ENCODE measurements at regions not wholly inside any gene's neighbourhood (a gene's known extent, or its start where the extent isn't known, plus 50 kb on each side); places are given as distances from the start of the nearest gene placed in this dataset.

DNA sequence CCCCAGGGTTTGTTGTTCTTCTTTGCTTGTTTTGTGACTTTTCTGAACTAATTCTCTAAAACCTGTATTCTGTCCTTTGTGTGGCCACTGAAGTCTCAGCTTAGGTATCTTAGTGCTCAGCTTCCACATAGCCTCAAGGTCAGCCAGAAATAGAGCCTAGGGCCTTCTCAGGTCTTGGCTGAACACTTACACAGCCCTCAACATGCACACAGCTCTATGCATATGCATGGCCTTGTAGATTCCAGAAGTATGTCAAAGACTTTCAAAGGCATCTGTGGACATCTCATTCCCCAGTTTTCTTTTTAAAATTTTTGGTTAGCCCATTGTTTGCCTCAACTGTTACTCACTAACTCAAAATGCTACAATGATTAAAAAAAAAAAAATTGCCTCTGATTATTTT, 99.9 kb upstream of the GRIA1 start:
- Histone ChIP-seq H3K9ac (ENCODE audit: low read length) (no peak overlapping the region), H3F3A (ENCODE audit: low read length, unreplicated experiment) (no peaks in the 10 kb centered on the region), H2AFZ (ENCODE audit: low read length) (no peak overlapping the region), H3K4me3 (ENCODE audit: low read length) (no peak overlapping the region), H3K79me2 (ENCODE audit: low read length) (no peaks in the 10 kb centered on the region), H3K9me2 (replicated peaks; ENCODE audit: low read length) (no peaks in the 10 kb centered on the region), H3K27me3 (ENCODE audit: low read length) (no peaks in the 10 kb centered on the region), H3K4me2 (ENCODE audit: low read length) (no peak overlapping the region), H3K4me1 (ENCODE audit: insufficient read depth, low read length) (no peaks in the 10 kb centered on the region), H4K20me1 (ENCODE audit: low read length) (no peaks in the 10 kb centered on the region), H3K9me3 (ENCODE audit: low read length) (0 out of 2 replicates have a peak, but pooled peaks cover 5% of the 10 kb centered on the region), H3K27ac (ENCODE audit: low read length) (no peak overlapping the region), H3K36me3 (ENCODE audit: low read depth, low read length) (no peaks in the 10 kb centered on the region)
- intact Hi-C loops (cut with micrococcal nuclease): no loop called here
- CTCF ChIA-PET: no interaction called here
- BruUV-seq (replicated peaks): no TSS peak
- TF ChIP-seq EZH2 (IDR thresholded peaks at IDR 0.05; ENCODE audit: low read length, unreplicated experiment): no peak
- TF ChIP-seq, protein P1, sequence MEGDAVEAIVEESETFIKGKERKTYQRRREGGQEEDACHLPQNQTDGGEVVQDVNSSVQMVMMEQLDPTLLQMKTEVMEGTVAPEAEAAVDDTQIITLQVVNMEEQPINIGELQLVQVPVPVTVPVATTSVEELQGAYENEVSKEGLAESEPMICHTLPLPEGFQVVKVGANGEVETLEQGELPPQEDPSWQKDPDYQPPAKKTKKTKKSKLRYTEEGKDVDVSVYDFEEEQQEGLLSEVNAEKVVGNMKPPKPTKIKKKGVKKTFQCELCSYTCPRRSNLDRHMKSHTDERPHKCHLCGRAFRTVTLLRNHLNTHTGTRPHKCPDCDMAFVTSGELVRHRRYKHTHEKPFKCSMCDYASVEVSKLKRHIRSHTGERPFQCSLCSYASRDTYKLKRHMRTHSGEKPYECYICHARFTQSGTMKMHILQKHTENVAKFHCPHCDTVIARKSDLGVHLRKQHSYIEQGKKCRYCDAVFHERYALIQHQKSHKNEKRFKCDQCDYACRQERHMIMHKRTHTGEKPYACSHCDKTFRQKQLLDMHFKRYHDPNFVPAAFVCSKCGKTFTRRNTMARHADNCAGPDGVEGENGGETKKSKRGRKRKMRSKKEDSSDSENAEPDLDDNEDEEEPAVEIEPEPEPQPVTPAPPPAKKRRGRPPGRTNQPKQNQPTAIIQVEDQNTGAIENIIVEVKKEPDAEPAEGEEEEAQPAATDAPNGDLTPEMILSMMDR (conservative IDR thresholded peaks at IDR 0.05; ENCODE audit: low read depth, low read length): no peak
- no peak for TF ChIP-seq EZH2phosphoT487 (IDR thresholded peaks at IDR 0.05; ENCODE audit: borderline replicate concordance, low read length)
- POLR2A ChIA-PET (ENCODE audit: unreplicated experiment): no interaction called here
- no peak for ATAC-seq
- DNase-seq: no peak

DNA sequence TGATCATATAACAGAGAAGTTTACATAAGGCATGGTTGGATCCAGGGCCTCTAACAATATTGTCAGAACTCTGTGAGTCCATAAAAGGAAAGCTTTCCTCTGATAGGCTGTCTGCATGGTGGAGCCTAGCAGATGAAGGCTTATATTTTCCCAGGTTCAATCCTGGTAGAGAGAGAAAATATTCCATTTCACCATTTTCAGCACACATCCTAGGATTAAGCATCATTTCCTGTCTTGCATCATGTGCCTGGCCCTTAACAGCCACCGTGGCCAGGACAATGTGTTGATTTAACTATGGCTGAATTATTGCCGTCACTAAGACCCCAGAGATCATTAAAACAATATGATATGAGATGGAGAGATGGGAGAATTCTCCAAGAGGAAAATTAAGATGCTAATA, 90.9 kb upstream of the GRIA1 start:
- intact Hi-C loops (cut with micrococcal nuclease): no loop called here
- Histone ChIP-seq H3K27ac (ENCODE audit: low read length) (no peak overlapping the region), H3K4me1 (ENCODE audit: insufficient read depth, low read length) (no peaks in the 10 kb centered on the region), H4K20me1 (ENCODE audit: low read length) (no peaks in the 10 kb centered on the region), H3K27me3 (ENCODE audit: low read length) (no peaks in the 10 kb centered on the region), H3K9ac (ENCODE audit: low read length) (no peak overlapping the region), H3K9me3 (ENCODE audit: low read length) (no peaks in the 10 kb centered on the region; the same call in 1 of the 2 replicates), H3K79me2 (ENCODE audit: low read length) (no peaks in the 10 kb centered on the region), H3K36me3 (ENCODE audit: low read depth, low read length) (no peaks in the 10 kb centered on the region), H3K9me2 (replicated peaks; ENCODE audit: low read length) (no peaks in the 10 kb centered on the region), H2AFZ (ENCODE audit: low read length) (no peak overlapping the region), H3F3A (ENCODE audit: low read length, unreplicated experiment) (no peaks in the 10 kb centered on the region), H3K4me3 (ENCODE audit: low read length) (no peak overlapping the region), H3K4me2 (ENCODE audit: low read length) (no peak overlapping the region)
- ChIA-PET POLR2A (ENCODE audit: unreplicated experiment) (no interaction called here), CTCF (no interaction called here)
- TF ChIP-seq, protein P1 (conservative IDR thresholded peaks at IDR 0.05; ENCODE audit: low read depth, low read length): no peak
- TF ChIP-seq EZH2 (IDR thresholded peaks at IDR 0.05; ENCODE audit: low read length, unreplicated experiment) (no peak), EZH2phosphoT487 (IDR thresholded peaks at IDR 0.05; ENCODE audit: borderline replicate concordance, low read length) (no peak)
- BruUV-seq (replicated peaks): no TSS peak
- DNase-seq (no peak), ATAC-seq (no peak)

DNA sequence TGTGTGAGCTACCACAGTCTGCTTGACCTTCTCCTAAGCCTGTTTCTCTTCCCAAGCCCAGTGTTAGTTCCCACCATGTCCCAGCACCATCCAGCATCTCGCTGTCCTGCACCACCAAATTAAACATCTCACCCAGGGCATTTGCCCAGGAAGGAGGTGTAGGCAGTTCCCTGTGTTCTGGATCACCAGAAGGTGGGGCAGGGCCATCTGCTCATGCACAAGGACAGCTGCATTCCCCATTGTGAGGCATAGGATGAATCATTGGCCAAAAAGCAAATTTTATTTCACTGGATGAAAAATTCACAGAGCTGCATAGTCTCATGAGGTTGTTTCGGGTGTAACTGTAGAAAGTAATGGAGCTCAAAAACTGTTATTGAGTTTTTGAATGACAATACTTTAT, 89.5 kb upstream of the GRIA1 start:
- POLR2A ChIA-PET (ENCODE audit: unreplicated experiment): no interaction called here
- no peak overlapping the region for H3K4me3 ChIP-seq (ENCODE audit: low read length)
- ATAC-seq (no peak; the same call in 1 of the 2 replicates), DNase-seq (peak; percentile 7)
- H3K9me3 ChIP-seq (ENCODE audit: low read length): no peaks in the 10 kb centered on the region; the same call in 1 of the 2 replicates
- H3K27ac ChIP-seq (ENCODE audit: low read length): no peak overlapping the region
- H2AFZ ChIP-seq (ENCODE audit: low read length): no peak overlapping the region
- H3K9me2 ChIP-seq (replicated peaks; ENCODE audit: low read length): no peaks in the 10 kb centered on the region
- no peak for TF ChIP-seq EZH2phosphoT487 (IDR thresholded peaks at IDR 0.05; ENCODE audit: borderline replicate concordance, low read length)
- no peak for TF ChIP-seq EZH2 (IDR thresholded peaks at IDR 0.05; ENCODE audit: low read length, unreplicated experiment)
- TF ChIP-seq, protein P1 (conservative IDR thresholded peaks at IDR 0.05; ENCODE audit: low read depth, low read length): no peak
- no peak overlapping the region for H3K4me2 ChIP-seq (ENCODE audit: low read length)
- no peaks in the 10 kb centered on the region for H3K36me3 ChIP-seq (ENCODE audit: low read depth, low read length)
- H3K79me2 ChIP-seq (ENCODE audit: low read length): no peaks in the 10 kb centered on the region
- CTCF ChIA-PET: no interaction called here
- BruUV-seq (replicated peaks): no TSS peak
- H3K9ac ChIP-seq (ENCODE audit: low read length): no peak overlapping the region
- no peaks in the 10 kb centered on the region for H3K4me1 ChIP-seq (ENCODE audit: insufficient read depth, low read length)
- intact Hi-C loops (cut with micrococcal nuclease): no loop called here
- no peaks in the 10 kb centered on the region for H3K27me3 ChIP-seq (ENCODE audit: low read length)
- H4K20me1 ChIP-seq (ENCODE audit: low read length): no peaks in the 10 kb centered on the region
- no peaks in the 10 kb centered on the region for H3F3A ChIP-seq (ENCODE audit: low read length, unreplicated experiment)
